ENCODE measurements at regions not wholly inside any gene's neighbourhood (a gene's known extent, or its start where the extent isn't known, plus 50 kb on each side); places are given as distances from the start of the nearest gene placed in this dataset.
"Not testable (repeated sequence)": the region's sequence is repeated elsewhere in the genome, so short reads cannot be mapped to it uniquely, and the experiment has no call there.

DNA sequence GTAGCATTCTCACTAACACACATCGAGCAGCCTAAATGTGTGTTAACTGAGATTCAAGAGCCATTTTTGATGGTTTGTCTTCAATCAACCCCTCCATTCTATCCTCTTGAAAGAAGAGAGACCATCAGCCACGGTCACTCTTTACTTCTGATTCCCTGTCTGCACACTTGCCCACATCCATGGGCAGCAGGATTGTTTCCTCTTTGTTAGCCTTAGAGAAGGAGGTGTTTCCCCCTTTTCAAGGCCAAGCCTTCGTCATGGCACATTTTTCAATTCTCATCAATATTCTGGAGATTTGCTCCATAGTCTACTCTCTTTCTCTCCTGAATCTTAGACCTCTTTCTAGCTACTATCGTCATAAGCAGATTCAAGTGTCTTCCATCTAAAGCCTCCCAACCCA lies 522.4 kb upstream of the NAALADL2 start:
- CTCF ChIA-PET: no interaction called here
- POLR2A ChIA-PET: no interaction called here

DNA sequence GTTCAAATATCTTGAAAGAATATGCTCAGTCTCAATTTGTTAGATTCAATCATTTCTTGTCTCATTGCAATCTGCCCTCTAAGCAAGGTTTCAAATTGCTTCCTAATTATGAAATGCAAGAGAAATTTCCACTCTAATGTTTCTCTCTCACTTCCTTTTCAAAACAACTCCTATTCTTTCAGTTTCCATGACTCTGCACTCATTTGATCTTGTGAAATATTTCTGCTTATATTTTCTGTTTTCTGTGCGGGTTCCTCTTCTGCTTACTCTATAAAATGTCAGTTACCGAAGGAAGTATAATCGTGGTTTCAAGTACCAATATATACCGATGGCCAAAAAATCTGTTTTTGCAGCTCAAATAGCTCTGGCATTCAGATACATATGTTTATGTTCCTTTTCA lies 521.9 kb upstream of the NAALADL2 start:
- CTCF ChIA-PET: no interaction called here
- POLR2A ChIA-PET: no interaction called here

DNA sequence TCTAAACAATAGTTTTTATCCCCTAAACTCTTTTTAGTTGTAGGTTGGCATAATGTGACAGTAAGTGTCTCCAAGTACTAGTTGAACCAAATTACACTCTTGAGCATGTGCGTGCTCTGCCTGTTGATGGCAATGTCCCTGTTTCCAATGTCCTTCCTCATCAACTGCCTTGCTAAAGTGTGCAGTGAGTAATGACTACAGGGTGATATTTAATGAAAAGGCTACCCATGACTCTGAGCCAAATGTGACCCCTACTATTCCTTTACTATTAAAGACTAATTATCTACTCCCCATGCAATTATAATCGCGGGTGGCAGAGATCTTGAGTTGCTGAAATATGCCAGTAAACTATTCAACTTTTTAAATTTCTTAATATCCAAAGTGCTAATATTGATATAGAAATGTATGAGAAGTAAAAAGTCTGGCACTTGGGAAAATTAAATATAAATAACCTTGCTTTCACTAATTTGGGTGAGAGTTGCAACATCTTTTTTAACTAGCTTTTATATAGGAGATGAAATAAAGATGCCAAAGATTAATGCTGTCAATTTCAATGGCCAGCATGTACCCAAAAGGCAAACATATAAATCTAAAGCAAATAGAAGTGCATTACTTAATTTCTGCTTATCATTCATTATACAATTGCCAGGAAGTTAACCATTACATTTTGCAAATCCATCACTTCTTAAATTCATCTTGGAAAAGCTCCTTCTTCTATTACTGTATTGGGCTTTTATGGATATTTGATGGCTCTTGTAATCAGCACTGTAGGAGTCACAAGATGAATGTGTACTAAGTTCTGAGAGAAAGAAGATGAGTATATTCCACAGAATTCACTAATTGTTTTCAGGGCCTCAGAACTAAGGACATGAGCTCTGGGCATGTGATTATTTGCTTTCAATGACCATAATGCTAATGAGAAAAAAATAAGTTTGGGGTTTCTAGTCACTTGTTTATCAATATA lies 518.2 kb upstream of the NAALADL2 start:
- CTCF ChIA-PET: no interaction called here

DNA sequence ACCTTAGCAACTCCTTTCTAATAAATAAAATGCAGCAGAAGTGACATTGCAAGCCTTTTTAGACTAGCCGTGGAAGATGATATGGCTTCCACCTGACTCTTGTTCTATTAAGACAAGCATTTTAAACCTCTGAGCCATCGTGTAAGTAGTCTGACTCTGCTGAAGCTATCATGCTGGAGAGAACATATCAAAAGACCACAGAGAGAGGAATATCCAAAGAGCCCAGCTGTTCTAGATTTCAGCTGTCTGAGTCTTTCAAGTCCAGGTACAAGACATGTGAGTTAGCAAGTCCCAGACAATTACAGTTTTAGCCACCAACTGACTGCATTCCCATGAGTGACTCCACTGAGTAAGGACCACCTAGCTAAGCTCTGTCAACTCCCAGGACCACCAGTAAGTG lies 517.0 kb upstream of the NAALADL2 start:
- CTCF ChIA-PET: no interaction called here
- POLR2A ChIA-PET: no interaction called here

More for the DNA sequence above, 518.2 kb upstream of the NAALADL2 start:
- POLR2A ChIA-PET: no interaction called here

DNA sequence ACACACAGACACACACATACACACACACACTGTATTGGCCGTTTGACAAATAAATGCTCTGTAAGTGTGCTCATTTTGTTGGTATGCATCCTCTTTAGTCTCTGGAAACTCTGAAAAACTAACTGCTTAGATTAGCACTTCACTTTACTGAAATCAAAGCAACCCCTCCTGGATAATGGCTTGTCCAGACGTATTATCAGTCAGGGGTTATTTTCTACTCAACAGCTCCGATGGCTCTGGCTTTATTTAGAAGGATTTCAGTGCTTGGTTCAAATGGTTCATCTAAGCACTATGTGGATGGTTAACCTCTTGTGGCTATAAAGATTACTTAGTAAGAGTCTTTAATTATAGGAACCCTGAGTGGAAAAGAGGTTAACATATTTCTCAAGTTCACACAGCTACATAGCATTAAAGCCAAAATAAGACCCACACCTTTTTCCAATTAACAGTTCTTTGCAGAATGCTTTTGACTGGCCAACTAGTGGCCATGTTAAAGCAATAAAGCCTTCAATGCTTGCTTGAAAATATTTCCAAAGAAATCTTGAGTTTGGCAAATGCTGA lies 516.1 kb upstream of the NAALADL2 start:
- CTCF ChIA-PET: interaction anchor here (0.5 to 0.6 kb wide), 2 partner anchors 61 to 319 kb away, joined by 3 to 5 read pairs; no protein-coding TSS in a partner anchor
- POLR2A ChIA-PET: no interaction called here

DNA sequence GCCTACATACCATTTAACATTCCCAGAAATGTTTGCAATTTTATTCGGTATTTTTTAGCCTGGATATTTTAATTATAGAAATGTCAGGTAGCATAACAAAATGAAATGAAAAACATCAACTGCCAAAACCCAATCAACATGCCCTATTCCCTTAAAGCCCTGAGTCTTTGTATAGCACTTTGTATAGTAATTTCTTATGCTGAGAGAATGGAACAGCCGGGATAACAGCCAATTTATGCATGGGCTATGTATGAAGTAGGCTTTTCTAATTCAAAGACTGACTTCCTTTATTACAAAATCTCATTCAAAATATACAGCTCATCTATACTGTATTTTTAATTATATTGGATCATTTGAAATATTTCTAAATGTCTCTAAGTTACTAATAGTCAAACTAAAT lies 513.0 kb upstream of the NAALADL2 start:
- POLR2A ChIA-PET: no interaction called here
- CTCF ChIA-PET: no interaction called here

DNA sequence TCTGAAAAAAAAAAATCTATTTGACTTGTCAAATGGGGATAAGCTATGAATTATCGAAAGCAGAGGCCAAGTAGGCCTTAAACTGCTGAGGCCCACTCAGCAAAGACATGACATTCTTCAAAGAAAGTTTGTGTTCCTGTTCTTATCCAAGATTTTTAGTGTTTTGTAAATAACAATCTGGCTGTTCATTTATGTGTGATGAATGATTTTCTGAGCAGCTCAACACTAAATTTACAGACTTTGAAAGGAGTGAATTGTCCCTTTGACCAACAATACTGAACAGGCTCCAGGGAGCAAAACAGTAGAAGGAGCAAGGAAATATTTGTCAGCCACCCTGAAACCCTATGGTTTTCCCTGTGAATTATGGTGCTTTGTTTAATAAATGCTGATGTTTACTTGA lies 512.6 kb upstream of the NAALADL2 start:
- ChIA-PET POLR2A (no interaction called here), CTCF (no interaction called here)

DNA sequence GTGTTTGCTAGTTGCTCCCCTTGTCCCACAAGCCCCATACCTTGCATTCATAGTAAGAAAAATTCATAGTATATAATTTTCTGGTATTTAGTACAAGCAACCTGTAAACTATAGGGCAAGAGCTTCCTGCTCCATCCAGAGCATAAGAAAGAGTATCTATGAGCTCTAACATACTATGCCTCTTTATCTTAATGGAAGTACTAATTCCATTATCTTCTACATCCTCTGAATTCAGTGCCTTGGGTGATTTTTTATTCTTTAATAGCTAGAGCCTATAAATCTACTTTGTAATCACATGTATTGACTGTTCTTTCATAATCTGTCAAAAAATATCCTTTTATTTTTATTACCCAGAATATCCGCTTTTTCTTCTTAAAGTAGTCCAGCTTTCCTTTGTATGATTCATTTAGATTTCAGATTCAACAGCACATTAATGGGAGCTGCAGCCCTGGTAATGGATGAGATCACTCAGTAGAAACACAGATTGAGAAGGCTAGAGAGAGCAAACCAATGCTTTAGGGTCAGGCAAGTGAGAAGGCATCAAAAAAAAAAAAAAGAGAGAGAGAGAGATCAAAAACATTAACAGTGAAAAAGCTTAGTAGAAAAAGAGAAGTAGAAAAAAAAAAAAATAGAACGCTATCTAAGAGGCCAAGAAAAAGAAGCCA lies 511.5 kb upstream of the NAALADL2 start:
- POLR2A ChIA-PET: no interaction called here
- CTCF ChIA-PET: no interaction called here

DNA sequence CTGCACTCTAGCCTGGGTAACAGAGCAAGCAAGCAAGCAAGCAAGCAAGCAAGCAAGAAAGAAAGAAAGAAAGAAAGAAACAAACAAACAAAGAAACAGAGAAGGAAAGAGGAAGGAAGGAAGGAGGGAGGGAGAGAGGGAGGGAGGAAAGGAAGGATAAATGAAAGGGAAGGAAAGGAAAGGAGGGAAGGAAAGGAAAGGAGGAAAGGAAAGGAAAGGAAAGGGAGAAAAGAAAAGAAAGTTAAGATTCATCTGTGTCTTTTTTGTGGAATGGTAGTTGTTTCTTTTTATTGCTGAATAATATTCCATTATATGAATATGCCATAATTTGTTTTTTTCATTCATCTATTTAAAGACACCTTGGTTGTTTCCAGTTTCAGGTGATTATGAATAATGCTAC lies 506.9 kb upstream of the NAALADL2 start:
- ChIA-PET CTCF (no interaction called here), POLR2A (no interaction called here)

DNA sequence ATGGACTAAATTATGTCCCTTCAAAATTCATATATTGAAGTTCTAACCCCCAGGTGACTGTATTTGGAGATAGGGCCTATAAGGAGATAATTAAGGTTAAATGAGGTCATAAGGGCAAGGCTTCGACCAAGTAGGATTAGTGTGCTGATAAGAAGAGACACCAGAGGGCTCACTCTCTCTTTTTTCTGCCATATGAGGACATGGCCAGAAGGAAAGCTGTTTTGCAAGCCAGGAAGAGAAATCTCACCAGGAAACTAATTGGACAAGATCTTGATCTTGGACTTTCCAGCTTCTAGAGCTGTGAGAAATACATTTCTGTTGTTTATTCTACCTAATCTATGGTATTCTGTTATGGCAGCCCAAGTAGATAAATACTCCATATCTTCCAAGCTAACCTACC lies 503.6 kb upstream of the NAALADL2 start:
- ChIA-PET CTCF (no interaction called here), POLR2A (no interaction called here)

DNA sequence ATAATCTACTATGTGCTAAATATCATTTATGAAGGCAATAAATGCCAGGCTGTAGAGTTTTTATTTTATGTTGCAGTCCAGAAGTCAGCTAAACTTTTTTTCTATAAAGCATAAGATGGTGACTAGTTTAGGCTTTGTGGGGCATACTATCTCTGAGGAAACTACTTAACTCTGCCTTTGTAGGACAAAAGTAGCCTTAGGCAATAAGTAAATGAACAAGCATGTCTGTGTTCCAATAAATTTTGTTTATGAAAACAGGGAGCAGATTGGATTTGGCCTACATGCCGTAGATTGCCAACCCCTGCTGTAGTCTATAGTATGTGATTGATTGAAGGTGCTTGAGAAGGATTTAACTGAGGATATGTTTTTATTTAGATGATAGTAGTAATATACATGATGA lies 502.5 kb upstream of the NAALADL2 start:
- ChIA-PET POLR2A (no interaction called here), CTCF (no interaction called here)

DNA sequence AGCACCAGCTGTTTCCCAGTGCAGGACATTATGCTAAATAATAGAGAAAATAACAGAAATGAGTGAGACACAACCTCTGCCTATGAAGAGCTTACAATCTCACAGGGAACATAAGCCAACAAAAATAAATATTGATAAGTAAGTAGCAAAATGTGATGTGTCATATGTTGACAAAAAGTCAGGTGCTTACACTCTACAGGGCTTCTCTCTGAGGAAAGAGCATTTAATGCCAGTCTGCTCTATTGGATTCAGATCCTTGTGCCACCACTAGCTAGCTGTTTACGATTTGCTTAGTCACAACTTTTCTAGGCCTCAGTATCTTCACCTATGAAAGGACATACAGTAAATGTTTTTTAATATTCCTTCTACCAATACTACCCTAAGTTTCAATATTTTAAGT lies 500.9 kb upstream of the NAALADL2 start:
- ChIA-PET CTCF (no interaction called here), POLR2A (no interaction called here)

DNA sequence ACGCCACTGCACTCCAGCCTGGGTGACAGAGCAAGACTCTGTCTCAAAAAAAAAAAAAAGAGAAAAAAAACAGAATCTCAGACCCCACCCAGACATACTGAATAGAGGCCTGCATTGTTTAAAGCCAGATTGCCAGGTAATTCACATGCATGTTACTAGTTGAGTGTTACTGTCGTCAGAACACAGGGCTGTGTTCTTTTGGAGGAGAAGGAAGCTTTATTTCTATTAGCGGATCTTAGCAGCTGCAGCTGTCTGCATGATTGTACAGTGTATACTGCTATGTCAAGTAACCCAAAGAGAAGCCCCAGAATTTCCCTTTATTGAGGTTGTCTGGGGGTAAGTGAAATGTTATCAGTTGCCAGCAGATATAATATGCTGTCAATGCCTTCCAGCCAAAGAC lies 496.6 kb upstream of the NAALADL2 start:
- CTCF ChIA-PET: no interaction called here
- POLR2A ChIA-PET: no interaction called here

DNA sequence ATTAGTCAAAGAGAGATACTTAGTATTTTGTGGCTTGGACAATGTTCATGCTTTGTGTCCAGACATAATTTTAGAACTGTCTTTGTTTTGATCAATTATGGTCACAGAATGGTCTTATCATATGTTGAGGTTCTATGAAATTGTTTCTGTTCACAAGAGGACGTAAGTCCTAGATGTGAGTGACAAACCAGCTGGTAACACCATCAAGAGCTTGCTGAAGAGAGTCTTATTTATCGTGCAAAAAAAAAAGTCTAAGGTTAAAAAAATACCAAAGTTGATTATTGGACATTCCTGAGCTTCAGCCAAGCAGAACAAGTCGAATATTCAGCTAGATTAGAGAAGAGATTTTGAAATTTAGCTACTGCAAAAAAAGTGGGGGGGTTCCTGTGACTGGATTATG lies 495.9 kb upstream of the NAALADL2 start:
- POLR2A ChIA-PET: no interaction called here
- CTCF ChIA-PET: no interaction called here

DNA sequence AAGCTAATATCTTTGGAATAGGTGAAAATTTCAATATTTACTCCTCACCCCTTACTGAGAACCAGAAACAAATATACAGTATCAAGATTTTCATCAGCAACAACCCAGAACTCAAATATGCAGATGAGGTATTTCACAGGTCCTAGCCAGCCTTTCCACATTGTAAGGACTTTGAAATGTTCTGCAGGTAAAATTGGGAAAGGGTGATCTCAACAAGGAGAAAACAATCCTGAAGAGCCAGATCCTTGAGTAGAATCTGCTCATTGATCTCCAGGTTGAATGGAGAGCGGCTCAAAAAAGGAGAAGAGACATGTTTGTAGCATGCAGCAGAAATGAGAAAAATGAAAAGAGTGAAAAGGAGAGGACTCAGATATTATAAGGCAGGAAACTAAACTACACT lies 493.3 kb upstream of the NAALADL2 start:
- ChIA-PET POLR2A (no interaction called here), CTCF (no interaction called here)

DNA sequence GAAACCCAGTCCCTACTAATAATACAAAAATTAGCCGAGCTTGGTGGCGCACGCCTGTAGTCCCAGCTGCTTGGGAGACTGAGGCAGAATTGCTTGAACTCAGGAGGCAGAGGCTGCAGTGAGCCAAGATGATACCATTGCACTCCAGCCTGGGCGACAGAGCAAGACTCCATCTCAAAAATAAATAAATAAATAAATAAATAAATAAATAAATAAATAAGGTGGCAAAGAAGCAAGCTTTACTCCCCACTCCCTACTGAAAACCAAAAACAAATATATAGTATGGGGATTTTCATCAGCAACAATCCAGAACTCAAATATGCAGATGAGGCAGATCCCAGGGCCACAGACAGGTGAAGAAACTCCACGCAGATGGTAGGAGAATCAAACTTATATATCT lies 492.2 kb upstream of the NAALADL2 start:
- POLR2A ChIA-PET, CTCF ChIA-PET: not testable (repeated sequence)

DNA sequence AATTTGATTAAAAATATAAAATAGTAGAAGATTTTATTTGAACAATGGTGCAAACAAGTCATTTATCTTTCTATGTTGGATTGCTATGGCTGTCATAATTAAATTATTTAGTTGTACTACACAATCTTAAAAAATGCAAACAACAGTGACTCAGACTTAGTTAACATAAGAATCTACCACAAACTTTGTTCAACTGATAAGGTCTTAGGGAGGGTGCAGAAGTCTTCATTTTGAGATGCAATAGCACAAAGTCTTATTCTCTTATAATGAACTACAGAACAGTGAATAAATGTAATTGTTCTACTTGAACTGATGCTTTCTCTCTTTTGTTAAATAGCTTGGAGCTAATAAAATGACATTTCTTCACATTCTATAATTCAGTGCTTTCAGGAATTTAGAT lies 482.8 kb upstream of the NAALADL2 start:
- POLR2A ChIA-PET: no interaction called here

DNA sequence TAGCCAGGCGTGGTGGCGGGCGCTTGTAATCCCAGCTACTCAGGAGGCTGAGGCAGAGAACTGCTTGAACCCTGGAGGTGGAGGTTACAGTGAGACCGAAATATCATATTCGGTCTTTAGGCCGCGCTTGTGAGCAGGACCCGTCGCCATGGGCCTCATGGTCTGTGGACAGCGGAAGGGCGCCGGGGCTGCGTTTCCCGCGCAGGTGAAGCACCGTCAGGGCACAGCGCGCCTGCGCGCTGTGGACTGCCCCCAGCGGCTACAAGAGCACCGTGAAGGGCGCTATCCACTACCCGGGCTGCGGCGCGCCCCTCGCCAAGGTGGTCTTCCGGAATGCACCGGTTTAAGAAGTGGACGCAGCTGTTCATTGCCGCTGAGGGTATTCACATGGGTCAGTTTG lies 482.0 kb upstream of the NAALADL2 start:
- ChIA-PET CTCF (no interaction called here), POLR2A (no interaction called here)

More for the DNA sequence above, 482.8 kb upstream of the NAALADL2 start:
- CTCF ChIA-PET: no interaction called here

DNA sequence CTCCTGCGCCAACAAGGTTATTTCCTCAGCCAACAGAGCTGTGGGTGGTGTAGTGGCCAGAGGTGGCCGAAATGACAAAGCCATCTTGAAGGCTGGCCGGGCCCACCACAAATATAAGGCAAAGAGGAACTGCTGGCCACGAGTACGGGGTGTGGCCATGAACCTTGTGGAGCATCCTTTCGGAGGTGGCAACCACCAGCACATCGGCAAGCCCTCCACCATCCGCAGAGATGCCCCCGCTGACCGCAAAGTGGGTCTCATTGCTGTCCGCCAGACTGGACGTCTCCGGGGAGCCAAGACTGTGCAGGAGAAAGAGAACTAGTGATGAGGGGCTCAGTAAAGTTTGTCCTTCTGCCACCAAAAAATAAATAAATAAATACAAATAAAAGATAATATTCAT lies 481.4 kb upstream of the NAALADL2 start:
- POLR2A ChIA-PET: no interaction called here
- CTCF ChIA-PET: no interaction called here

DNA sequence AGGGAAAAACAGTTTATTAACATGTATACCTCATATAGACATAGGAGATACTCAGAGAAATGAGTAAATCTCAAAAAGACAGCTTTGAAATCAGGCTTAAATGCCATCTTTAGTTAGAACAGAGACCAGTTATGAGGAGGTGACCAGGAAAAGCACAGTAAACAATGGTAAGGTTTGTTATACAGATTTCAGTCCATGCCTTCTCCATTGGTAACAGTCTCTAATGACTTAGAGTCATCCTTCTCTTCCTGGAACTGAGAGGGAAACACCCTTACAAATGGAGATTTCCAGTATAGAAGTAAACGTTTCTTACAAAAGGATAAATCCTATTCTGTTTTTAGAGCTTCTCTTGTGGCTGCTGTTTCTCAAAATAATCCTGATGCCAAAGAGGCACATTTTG lies 476.3 kb upstream of the NAALADL2 start:
- ChIA-PET POLR2A (no interaction called here), CTCF (no interaction called here)

DNA sequence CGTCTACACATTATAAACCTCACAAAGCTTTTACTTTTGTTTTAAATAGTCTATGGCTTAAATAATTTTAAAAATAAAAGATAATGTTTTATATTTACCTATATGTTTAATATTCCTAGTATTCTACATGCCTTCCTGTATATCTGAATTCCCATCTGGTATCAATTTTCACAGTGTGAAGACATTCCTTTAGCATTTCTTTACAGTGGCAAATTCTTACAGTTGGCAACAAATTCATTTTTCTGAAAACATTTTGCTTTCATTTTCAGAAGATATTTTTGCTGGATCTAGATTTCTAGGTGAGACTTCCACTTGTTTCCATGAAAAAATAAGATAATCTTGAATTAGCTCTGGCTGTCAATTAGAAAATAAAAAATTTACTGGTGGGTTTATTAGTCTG lies 471.4 kb upstream of the NAALADL2 start:
- POLR2A ChIA-PET: no interaction called here

DNA sequence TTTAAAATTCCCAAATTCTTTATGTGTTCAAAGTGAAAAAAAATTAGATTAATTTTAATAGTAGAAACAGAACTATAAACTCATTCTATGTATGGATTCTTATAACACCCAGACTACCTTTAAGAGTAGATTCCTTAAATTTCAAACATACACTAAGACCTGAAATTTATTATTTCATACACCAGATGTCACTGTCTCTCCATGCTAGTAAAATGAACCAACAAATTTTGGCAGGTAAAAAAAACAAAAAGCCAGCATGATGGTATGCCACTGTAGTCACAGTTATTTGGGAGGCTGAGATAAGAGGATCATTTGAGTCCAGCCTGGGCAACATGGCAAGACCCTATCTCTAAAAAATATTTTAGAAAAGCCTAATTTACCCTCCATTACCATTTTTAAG lies 461.3 kb upstream of the NAALADL2 start:
- CTCF ChIA-PET: no interaction called here
- POLR2A ChIA-PET: no interaction called here

More for the DNA sequence above, 471.4 kb upstream of the NAALADL2 start:
- CTCF ChIA-PET: no interaction called here

Measured in activated CD8-positive, alpha-beta memory T cell treated with anti-CD3 and anti-CD28 coated beads for 36 hours (primary cell).